ENCODE measurements at regions not wholly inside any gene's neighbourhood (a gene's known extent, or its start where the extent isn't known, plus 50 kb on each side); places are given as distances from the start of the nearest gene placed in this dataset.

DNA sequence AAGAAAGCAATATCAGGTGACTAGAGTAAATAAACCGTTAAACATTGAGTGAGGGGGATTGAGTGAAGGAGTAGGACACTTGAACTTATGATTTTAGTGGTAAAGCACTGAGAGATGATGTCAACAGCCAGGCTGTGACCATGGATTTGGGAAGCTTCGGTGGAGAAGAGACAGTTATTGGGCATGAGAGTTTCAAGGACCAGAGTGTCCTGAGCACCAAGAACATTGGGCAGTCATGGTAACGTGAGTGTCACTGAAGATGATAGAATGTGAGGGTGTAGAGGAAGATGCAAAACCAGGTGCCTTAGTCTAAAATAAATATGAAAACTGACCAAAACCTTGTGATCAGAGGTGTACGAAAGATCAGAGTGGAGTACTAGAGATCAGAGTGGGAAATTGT, 248.1 kb downstream of the ASXL3 start:
- TF ChIP-seq, protein P1, sequence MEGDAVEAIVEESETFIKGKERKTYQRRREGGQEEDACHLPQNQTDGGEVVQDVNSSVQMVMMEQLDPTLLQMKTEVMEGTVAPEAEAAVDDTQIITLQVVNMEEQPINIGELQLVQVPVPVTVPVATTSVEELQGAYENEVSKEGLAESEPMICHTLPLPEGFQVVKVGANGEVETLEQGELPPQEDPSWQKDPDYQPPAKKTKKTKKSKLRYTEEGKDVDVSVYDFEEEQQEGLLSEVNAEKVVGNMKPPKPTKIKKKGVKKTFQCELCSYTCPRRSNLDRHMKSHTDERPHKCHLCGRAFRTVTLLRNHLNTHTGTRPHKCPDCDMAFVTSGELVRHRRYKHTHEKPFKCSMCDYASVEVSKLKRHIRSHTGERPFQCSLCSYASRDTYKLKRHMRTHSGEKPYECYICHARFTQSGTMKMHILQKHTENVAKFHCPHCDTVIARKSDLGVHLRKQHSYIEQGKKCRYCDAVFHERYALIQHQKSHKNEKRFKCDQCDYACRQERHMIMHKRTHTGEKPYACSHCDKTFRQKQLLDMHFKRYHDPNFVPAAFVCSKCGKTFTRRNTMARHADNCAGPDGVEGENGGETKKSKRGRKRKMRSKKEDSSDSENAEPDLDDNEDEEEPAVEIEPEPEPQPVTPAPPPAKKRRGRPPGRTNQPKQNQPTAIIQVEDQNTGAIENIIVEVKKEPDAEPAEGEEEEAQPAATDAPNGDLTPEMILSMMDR (conservative IDR thresholded peaks at IDR 0.05; ENCODE audit: low read depth, low read length) = no peak
- TF ChIP-seq EZH2phosphoT487 (IDR thresholded peaks at IDR 0.05; ENCODE audit: borderline replicate concordance, low read length) = no peak
